GM18907 (cell line): ENCODE measurements at regions not wholly inside any gene's neighbourhood (a gene's known extent, or its start where the extent isn't known, plus 50 kb on each side); places are given as distances from the start of the nearest gene placed in this dataset.
"Not testable (repeated sequence)": the region's sequence is repeated elsewhere in the genome, so short reads cannot be mapped to it uniquely, and the experiment has no call there.

Source experiments
- ATAC-seq: cut with Tn5 transposase; IDR thresholded peaks from one replicate; pipeline ENCODE4 v1.9.1; 2021; ENCODE audit warnings: mild to moderate bottlenecking, moderate library complexity; ENCODE audit not compliant: unreplicated experiment

DNA sequence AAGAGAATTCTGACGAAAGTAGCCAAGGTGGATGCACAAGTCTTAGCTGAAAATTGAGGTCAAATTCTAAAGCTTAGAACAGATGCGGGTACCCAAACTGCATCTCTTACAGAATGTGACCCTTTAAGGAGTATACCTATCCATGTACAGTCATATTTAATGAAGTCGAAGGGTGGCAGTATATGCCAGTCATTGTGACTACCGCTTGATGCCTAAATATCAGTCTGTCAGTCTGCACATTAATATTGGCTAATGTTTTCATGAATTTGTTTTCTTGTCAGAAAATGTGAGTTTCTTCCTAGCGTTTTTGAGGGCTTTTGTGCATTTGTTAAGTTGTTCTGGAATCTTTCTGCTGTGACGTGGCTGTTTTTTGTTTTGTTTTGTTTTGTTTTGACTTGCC, 264.5 kb upstream of the ELAVL2 start:
- no peak for ATAC-seq

DNA sequence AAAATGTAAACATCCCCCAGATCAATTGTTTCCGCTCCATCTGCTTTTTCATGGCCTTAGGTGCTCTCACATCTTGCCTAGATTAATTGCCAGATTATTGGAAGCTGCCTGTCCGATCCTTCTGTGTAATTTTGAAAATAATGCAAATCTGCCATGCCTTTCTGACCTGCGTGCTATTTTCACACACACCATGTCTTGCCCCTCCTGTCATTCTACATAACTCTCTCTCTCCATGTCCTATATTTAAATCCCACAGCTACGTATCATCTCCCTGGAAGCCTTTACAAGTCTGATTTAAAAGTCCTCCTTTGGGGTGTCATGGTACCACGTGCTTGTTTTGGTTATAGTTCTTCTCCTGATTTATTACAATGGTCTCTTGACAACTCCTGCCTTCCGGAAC, 247.6 kb upstream of the ELAVL2 start:
- ATAC-seq, result no peak

- no peak for ATAC-seq
These were observed 247.1 kb upstream of the ELAVL2 start for GRCh38 chr9:24073007-24073592.

- ATAC-seq, result no peak
These were observed 245.7 kb upstream of the ELAVL2 start for GRCh38 chr9:24071716-24072115.

DNA sequence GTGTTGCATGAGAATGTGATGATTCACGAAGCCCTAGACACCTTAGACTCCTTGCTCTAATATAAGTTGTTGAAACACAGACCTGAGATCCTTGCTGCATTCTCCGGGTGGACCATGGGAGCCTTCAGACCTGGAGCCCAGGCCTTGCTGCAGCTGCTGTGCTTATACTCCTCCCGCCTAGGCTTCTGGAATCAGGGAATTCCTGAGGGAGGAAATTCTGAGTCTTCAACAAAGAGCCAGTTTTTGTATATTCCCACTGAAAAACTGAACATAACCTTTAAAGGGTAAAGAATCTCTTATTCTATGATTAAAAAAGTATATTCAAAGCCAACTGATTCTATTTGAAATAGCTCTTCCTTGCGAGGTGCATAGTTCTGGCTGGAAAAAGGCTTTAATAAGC, 245.1 kb upstream of the ELAVL2 start:
- ATAC-seq, result no peak

DNA sequence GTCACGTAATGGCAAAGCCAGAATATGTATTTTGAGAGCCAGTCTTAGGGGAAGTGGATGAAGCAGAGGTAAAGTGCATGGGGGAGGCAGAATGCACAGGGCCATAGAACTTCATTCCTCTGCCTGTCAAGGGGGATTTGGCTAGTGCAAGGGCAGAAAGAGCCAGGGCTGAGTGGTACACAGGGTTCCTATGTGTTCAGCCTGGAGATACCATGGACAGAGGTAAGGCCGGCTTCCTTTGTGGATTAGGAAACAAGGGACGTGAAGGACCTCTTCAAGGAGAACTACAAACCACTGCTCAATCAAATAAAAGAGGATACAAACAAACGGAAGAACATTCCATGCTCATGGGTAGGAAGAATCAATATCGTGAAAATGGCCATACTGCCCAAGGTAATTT, 241.1 kb upstream of the ELAVL2 start:
- ATAC-seq, result not testable (repeated sequence)

GRCh38 chr9:24059651-24060050, 233.6 kb upstream of the ELAVL2 start:
- ATAC-seq, result no peak

DNA sequence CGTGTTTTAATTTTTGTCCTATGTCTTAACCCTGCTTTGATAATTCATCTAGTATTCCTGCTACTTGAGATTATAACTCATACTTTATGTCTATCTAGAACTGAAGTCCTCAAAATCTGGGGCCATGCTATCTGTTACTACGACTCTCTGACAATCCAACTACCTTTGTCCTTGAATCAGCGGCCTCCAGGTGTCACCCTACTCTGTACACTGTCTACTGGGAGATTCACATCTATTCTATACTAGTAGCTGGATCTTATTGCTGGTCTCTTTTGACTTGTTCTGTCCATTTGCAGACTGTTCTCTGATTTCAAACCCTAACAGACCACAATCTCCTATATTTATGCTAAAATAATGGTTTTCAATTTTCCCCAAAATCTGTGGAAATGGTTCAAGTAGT, 225.5 kb upstream of the ELAVL2 start:
- no peak for ATAC-seq

DNA sequence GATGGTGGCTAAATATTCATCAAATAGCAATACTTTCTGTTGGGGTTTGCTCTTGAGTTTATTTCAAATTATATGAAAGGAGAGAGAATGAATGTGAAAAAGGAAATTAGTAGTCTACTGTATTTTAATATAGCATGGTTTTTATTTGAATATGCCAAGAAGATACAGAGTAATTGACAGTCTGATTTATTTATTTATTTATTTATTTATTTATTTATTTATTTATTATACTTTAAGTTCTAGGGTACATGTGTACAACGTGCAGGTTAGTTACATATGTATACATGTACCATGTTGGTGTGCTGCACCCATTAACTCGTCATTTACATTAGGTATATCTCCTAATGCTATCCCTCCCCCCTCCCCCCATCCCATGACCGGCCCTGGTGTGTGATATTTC, 224.2 kb upstream of the ELAVL2 start:
- not testable (repeated sequence) for ATAC-seq

DNA sequence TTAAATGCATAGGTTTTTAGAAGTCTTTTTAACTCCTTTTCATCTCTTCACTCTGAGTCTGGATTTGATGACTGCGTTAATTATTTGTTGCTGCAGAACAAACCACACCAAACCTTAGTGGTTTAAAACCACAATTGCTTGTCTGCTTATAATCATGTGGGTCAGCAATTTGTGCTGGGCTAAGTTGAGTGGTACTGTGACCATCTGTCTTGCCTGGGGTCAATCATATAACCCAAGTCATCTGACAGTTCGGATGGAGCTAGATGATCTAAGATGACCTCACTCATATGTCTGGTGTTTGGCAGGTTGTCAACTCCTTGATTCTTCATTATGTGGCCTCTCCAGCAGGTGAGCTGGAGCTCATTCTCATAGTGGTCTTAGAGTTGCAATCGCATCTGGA, 219.1 kb upstream of the ELAVL2 start:
- ATAC-seq, result no peak

DNA sequence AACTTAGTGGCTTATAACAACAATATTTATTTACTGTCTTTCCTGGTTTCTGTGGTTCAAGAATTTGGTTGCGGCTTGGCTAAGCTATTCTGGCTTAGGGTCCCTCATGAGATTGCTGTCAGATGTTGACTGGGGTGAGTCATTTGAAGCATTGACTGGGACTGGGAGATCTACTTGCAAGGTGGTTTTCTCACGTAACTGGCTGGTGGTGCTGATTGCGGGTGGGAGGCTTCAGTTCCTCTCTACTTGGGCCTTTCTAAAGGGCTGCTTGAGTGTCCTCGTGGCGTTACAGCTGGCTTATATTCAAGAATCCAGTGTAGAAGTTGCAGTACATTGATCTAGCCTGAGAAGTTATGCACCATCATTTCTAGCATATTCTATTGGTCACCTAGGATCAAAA, 218.5 kb upstream of the ELAVL2 start:
- ATAC-seq, result no peak

GRCh38 chr9:24041160-24041690, 215.2 kb upstream of the ELAVL2 start:
- ATAC-seq, result no peak

DNA sequence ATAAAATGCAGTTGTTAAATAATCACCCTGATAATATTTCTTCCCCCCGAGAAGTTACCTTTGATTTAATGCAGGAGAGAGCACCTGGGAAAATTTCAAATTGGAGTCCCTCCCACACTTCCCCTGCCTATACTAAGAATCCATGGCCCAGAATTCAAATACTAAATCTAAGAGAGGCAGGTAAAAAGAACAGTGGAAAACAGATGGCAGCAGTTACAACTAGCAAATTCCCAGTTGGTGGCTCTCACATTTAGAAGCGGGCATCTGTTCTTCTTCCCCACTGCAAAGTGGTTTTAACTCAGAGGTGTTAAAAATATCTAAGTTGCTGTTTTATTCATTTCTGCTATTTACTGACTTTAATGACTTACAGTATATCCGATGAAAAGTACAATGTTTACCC, 210.4 kb upstream of the ELAVL2 start:
- no peak for ATAC-seq

DNA sequence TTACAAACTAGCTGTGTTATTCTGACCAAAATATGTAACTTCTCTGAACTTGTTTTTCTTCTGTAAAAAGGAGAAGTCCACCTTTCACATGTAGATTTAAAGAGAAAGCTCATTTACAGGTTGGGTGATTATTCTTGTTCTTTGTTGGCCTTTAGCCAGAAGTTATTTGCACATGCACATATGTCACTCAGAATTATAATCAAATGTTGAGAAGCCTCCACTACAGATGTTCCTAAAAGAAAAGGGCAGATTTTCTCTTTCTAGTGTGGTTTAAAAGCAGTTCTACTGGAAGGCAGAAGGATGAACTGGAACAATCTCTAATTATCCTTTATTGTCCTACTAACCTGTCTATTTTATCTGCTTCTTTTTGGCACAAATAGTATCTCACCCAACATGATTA, 209.8 kb upstream of the ELAVL2 start:
- no peak for ATAC-seq

- ATAC-seq, result no peak
These were observed 185.8 kb upstream of the ELAVL2 start for GRCh38 chr9:24011881-24012280.

DNA sequence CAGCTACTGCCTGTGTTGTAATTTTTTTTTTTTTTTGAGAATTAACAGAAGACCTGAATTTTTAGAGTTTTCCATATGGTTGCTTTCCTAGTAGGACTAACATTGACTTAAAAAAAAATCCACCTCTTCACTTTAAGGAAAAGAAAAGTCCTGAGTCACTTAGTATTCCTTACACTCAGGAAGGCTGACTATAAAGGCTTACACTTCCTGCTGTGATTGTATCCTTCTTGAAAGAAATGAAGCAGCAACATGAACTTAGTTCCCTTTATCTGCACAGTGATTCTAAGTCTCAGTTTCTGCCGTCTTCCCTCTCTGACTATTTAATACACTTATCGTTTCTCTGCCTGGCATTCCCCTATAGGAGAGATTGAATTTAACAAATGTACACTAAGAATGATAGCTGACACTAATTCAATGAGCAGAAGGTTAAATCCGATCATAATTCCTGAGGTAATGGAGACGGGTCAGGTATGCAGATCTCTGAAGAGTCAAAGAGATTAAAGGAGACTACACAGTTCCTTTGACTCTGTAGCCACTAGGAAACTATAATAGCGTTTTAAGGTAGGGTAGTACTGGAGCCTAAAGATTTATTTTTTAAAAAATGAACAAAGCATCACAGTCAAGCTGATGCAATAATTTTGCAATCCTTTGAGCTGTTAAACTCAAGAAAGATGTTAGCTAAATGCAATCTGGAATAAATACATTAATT, 185.1 kb upstream of the ELAVL2 start:
- ATAC-seq, result no peak

GRCh38 chr9:24009322-24009721, 183.3 kb upstream of the ELAVL2 start:
- ATAC-seq, result no peak

DNA sequence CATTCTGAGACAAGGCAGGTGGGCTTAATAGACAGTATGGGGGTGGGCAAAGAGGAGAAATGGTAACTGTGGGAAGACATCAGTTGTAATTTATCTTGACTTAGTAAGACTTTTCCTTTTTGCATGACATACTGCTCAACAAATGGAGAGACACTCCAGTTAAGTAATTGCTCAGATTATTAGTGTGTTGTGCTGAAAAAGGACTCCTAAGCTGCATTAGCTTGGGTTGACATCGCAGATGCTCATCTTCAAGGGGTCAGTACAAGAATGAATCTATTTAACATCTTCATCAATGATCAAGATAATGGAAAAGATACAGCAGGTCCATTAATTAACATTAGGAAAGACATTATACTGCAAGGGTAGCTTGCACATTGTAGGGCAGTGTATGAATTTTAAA, 181.1 kb upstream of the ELAVL2 start:
- no peak for ATAC-seq

- ATAC-seq, result not testable (repeated sequence)
These were observed 165.8 kb upstream of the ELAVL2 start for GRCh38 chr9:23991874-23992273.

DNA sequence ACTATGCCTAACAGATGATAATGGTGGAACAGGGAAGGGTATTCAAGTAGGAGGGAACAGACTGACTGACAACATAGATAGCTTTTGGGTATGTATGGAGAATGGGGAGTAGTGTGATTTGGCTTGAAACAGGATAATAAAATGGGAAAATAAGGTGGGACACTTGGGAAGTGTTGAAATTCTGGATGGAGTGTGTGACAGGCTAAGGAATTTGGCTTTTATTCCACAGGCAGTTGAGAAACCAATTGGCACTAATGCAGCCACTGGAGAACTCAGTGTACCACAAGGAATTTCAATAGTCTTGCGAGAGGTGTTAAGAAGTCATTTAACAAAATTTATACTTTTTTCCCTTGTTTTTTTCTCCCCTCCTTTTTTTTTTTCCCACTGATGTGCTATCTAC, 153.5 kb upstream of the ELAVL2 start:
- no peak for ATAC-seq

GRCh38 chr9:23962101-23962500, 136.1 kb upstream of the ELAVL2 start:
- ATAC-seq, result no peak

DNA sequence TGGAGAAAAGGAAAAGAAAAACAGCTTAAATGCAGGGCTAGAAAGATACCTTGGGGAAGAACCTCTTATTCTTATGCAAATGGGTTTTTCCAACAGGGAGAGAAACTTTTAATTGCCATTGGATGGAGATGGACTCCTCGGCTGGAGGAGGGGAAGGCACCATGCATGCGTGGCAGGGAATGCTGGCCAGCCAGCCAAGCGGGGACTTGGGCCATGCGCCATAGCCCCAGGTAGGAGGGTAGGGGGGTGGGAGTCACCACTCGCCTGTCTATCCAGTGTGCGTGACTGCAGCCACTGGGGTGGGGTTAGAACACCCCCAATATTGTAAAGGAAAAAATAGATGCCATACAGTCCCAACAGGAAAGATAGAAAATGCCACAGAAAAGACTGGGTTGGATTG, 119.9 kb upstream of the ELAVL2 start:
- no peak for ATAC-seq

- ATAC-seq, result no peak
These were observed 115.0 kb upstream of the ELAVL2 start for GRCh38 chr9:23941051-23941450.
